ENCODE measurements at regions not wholly inside any gene's neighbourhood (a gene's known extent, or its start where the extent isn't known, plus 50 kb on each side); places are given as distances from the start of the nearest gene placed in this dataset.
"Not testable (repeated sequence)": the region's sequence is repeated elsewhere in the genome, so short reads cannot be mapped to it uniquely, and the experiment has no call there.

DNA sequence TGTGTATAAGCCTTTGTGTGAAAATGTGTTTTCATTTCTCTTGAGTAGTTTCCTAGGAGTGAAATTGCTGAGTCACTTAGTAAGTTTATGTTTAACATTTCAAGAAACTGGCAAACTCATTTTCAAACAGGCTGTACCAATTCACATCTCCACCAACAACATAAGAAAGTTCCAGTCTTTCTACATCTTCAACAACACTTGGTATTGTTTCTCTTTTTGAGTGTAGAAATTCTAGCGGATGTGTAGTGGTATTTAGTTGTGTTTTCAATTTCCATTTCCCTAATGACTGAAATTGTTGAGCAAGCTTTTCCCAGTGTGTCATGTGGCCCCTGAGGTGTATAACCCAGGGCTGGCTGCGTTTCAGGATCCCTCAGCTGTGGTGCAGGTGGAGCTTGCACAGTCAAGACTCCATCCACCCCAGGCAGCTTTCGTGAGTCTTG lies 258.5 kb downstream of the PDCD6IP start:
- CTCF ChIA-PET = interaction anchor here (0.6 kb wide), 1 partner anchor 11 kb away, joined by 3 read pairs; no protein-coding TSS in a partner anchor
- POLR2A ChIA-PET = no interaction called here
- DNase-seq (ENCODE audit: extremely low spot score) = peak; percentile 34
- TF ChIP-seq, protein P1, sequence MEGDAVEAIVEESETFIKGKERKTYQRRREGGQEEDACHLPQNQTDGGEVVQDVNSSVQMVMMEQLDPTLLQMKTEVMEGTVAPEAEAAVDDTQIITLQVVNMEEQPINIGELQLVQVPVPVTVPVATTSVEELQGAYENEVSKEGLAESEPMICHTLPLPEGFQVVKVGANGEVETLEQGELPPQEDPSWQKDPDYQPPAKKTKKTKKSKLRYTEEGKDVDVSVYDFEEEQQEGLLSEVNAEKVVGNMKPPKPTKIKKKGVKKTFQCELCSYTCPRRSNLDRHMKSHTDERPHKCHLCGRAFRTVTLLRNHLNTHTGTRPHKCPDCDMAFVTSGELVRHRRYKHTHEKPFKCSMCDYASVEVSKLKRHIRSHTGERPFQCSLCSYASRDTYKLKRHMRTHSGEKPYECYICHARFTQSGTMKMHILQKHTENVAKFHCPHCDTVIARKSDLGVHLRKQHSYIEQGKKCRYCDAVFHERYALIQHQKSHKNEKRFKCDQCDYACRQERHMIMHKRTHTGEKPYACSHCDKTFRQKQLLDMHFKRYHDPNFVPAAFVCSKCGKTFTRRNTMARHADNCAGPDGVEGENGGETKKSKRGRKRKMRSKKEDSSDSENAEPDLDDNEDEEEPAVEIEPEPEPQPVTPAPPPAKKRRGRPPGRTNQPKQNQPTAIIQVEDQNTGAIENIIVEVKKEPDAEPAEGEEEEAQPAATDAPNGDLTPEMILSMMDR (IDR thresholded peaks at IDR 0.05; ENCODE audit: control extremely low read depth, extremely low read depth, low read depth, missing control alignments) = no peak

DNA sequence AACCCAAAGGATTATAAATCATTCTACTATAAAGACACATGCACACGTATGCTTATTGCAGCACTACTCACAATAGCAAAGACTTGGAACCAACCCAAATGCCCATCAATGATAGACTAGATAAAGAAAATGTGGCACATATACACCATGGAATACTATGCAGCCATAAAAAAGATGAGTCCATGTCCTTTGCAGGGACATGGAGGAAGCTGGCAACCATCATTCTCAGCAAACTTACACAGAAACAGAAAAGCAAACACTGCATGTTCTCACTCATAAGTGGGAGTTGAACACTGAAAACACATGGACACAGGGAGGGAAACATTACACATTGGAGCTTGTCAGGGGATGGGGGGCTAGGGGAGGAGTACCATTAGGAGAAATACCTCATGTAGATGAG lies 262.6 kb downstream of the PDCD6IP start:
- CTCF ChIA-PET = interaction anchor here (1.2 kb wide), 1 partner anchor 45 kb away, joined by 3 read pairs; no protein-coding TSS in a partner anchor
- POLR2A ChIA-PET; DNase-seq (ENCODE audit: extremely low spot score): not testable (repeated sequence)

DNA sequence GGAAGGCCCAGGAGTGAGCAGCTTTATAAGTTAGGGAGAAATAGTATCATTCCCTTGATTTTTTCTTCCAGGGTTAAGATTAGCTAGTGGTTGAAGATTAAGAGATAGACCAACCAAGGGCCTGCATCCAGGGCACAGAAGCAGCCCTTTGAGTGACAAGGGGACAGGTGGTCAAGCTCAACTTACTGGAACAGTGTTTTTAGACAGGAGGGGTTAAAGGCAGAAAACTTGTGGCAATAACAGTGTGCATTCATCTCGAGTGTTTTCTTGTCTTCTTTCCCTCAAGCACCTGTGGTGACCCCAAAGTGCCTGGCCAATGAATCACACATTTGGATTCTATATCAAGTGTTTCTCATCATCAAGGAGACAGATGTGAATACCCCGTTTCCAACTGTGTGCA lies 267.5 kb downstream of the PDCD6IP start:
- CTCF ChIA-PET = interaction anchor here (1.3 kb wide), 1 partner anchor 37 kb away, joined by 3 read pairs; no protein-coding TSS in a partner anchor
- DNase-seq (ENCODE audit: extremely low spot score) = no peak
- TF ChIP-seq, protein P1 (IDR thresholded peaks at IDR 0.05; ENCODE audit: control extremely low read depth, extremely low read depth, low read depth, missing control alignments) = no peak
- POLR2A ChIA-PET = no interaction called here

DNA sequence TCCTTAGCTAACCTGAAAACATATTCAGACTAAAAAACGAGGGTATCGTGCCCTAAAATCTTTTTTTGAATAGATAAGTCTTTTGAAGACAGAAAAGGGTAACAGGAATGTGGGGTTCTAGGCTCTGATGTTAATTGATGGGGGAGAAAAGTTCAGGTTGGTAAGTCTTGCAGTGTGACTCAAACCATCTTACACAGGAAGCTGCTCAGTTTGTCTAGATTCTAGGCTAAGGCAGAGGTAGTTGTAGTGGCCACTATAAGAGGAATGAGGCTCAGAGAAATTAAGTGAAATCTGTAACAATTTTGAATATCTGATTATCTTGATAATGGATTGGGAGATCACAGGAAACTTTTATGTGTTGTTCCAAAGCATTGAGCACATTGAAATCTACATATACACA lies 267.9 kb downstream of the PDCD6IP start:
- TF ChIP-seq, protein P1 (IDR thresholded peaks at IDR 0.05; ENCODE audit: control extremely low read depth, extremely low read depth, low read depth, missing control alignments) = no peak
- POLR2A ChIA-PET = no interaction called here
- DNase-seq (ENCODE audit: extremely low spot score) = no peak
- CTCF ChIA-PET = interaction anchor here (1.2 kb wide), 1 partner anchor 19 kb away, joined by 3 read pairs; no protein-coding TSS in a partner anchor

DNA sequence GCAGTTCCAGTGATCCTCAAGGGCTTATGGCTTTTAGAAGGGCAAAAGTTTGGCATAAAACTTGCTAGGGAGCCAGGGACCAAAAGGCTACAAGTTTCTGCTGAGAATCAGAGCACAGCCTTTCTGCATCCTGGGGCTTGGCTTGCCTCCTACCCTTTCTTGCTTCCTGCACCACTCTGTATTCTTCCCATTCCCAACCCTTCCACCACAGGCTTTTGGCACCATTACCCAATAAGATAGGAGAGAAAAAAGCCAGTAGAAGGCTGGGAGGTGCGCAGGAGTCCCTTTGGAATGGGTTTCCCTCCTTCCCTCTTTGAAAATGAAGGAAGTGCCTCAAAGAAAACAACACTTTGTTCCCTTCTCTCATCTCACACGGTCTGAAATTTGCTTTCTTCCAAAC lies 268.6 kb downstream of the PDCD6IP start:
- DNase-seq (ENCODE audit: extremely low spot score) = no peak
- CTCF ChIA-PET = interaction anchor here (1.2 to 1.5 kb wide), 2 partner anchors 10 to 18 kb away, joined by 3 read pairs; no protein-coding TSS in a partner anchor
- POLR2A ChIA-PET = no interaction called here
- TF ChIP-seq, protein P1 (IDR thresholded peaks at IDR 0.05; ENCODE audit: control extremely low read depth, extremely low read depth, low read depth, missing control alignments) = no peak

DNA sequence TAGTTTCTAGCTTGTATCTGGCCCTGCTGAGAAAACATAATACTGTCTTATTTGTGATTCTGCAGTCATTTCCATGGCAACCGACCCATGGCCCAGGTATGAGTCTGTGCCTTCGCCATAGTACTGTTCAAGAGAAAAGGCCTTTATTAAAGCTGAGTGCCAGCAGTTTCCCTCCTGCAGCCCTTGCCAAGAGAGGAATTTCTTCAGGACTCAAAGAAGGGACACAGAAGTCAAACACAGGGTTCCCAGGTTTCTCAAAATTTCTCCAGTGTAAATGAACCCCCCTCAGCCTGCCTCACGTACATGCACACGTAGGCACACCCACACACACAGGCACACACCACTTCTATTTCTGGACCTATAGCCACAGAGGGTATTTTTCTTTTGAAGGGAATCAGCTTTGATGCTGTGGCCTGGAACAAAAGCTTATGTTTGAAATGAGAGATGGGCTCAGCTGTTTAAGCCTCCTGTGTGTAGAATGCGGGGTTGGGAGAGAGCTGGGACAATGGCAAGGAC lies 269.2 kb downstream of the PDCD6IP start:
- DNase-seq (ENCODE audit: extremely low spot score) = no peak
- ChIA-PET POLR2A (no interaction called here), CTCF (interaction anchor here (1.2 to 1.7 kb wide), 3 partner anchors 8 to 18 kb away, joined by 3 to 4 read pairs (median 3); no protein-coding TSS in a partner anchor)
- TF ChIP-seq, protein P1 (IDR thresholded peaks at IDR 0.05; ENCODE audit: control extremely low read depth, extremely low read depth, low read depth, missing control alignments) = no peak

DNA sequence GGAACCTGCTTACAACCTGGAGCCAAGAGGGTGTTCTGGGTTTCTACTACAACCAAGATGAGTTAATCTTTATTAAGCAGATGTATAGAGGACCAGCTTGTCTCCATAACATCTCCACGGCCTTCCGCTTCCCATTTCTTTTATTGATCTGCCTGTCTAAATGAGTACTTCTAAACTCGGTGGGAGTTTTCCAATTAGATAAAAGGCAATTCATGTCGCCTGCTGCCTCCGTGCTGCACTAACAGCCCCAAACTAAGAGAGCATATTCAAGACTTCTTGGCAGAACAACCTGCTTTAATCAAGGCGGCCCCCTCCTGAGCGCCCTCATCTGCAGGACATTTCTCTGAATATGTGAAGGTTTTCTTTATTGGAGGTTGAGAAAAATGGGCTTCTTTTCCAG lies 270.1 kb downstream of the PDCD6IP start:
- DNase-seq (ENCODE audit: extremely low spot score) = no peak
- POLR2A ChIA-PET = no interaction called here
- CTCF ChIA-PET = interaction anchor here (1.5 to 1.7 kb wide), 2 partner anchors 9 to 11 kb away, joined by 3 to 4 read pairs; no protein-coding TSS in a partner anchor
- TF ChIP-seq, protein P1 (IDR thresholded peaks at IDR 0.05; ENCODE audit: control extremely low read depth, extremely low read depth, low read depth, missing control alignments) = no peak
